ENCODE measurements at regions not wholly inside any gene's neighbourhood (a gene's known extent, or its start where the extent isn't known, plus 50 kb on each side); places are given as distances from the start of the nearest gene placed in this dataset.

DNA sequence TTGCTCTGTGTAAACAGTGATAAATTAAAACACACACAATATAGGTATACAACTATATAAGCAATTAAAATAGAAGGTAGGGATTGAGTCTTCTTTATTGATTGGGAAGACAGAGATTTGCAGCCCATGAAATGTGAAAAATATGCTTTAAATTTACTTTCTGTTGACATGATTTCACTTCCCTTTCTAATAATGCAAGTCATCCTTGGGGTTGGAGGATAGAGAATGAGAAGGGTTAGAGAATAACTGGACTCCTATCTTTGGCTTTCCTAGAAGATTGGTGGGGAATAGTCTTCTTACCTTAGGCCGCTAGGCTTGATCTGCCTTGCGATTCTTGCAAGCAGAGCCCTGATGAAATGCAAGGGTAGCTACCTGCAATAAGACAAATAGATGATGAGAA lies 339.8 kb downstream of the NYAP2 start:
- no peak for DNase-seq (ENCODE audit: low read depth)

DNA sequence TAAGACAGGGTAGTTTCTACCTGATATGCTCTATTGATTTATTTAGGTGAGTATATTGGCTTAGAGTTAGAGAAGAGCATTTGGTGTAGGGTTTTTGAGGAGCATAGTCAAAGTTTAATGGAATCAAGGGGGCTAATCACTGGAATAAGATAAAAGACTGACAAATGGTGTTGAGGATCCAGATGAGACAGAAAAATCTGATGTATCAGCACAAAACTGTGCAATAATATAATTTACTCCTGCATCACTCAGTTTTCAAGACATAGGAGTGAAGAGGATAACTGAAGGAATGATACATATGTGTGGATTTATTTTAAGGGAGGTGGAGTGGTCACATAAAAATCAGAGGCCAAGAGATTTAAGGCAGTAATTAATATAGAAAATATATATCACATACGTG lies 339.2 kb downstream of the NYAP2 start:
- DNase-seq (ENCODE audit: low read depth), result no peak

DNA sequence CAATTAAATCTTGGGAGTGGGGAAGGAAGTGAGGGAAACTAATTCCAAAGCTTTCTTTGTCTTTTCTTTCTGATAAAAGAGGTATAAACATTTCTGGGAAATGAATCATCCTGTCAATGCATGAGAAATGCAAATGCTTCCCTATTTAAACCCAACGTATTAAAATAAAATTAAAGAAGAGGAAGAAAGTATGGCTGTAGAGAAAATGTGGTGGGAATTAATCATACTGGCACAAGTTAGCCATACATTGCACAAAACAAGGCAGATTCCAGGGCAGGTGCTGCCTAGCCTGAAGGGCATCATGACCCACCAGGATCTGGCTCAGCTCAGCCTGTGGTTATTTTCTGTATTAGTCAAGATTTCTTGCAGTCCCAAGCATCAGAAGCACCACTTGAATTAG lies 338.0 kb downstream of the NYAP2 start:
- no peak for DNase-seq (ENCODE audit: low read depth)

DNA sequence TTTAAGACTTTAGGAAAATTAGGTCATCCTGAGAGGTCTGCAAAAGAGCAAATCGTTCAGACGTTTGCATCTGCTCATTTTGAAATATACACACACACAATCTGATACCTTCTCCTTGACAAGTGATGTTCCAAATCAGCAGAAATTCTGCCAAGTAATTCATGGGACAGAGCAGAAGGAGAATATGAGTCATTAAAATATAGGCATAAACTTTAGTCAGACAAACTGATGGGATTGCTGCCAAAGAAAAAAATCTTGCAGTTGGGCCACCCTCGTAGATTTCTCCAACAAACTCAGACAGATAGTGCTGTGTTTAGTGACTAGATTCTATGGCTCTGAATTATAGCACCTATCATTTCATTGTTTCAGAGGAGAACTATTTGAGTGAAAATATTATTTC lies 336.3 kb downstream of the NYAP2 start:
- DNase-seq (ENCODE audit: low read depth), result no peak

DNA sequence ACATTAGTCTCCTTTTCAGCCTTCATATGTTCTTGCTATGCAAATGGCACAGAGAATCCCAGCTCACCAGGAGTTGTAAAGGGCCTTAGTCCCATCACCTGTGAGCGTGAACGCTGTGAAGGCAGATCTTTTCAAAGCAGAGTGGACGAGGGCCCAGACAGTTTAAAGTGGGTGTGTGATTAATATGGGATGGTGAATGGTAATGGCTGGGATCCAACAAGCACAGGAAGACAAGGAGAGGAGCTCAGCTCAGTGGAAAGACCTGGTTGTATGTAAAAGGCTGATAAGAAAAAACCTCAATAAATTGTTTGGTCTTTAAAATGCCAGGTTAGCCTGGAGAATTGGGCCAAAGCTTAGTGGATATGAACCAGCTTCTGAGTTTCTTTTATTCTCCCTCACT lies 326.2 kb downstream of the NYAP2 start:
- no peak for DNase-seq (ENCODE audit: low read depth)

Data from activated T-helper 9 cell treated with anti-CD3 and anti-CD28 coated beads, Interleukin-2, amount 50 U/mL, for 16 hours (primary cell).